ENCODE measurements at regions not wholly inside any gene's neighbourhood (a gene's known extent, or its start where the extent isn't known, plus 50 kb on each side); places are given as distances from the start of the nearest gene placed in this dataset.

DNA sequence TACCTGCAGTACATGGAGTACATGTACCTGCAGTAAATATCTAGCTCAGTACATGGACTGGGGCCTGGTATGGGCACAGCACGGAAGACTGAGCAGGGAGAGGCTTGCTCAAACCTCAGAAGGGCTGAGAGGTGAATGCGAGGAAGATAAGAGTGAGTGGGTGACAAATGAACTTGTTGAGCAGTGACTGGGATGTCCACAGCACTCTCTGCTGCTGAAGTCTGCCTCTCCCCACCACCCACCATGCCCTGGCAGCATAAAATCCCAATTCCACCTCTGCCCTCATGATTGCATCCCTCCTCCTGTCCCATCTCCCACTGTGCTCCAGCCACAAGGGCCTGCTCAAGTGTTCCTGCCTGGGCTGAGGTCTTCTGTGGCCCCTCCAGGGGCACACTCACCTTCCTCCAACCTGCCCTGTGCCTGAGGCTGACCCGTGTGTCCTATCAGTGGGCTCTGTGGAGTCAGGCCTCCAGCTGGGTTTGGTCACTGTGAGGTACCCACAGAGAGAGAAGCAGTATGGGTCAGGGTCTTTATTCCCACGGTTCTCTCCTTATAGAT is 114.2 kb downstream of the FOXD2 start:
- Mint-ChIP-seq H3K27ac (no peak overlapping the region), H3K4me3 (no peak overlapping the region), H3K9me3 (no peaks in the 10 kb centered on the region), H3K4me1 (peaks cover 35% of the 10 kb centered on the region), H3K36me3 (no peaks in the 10 kb centered on the region), H3K27me3 (ENCODE audit: low read depth) (peaks cover 17% of the 10 kb centered on the region)
- DNase-seq (ENCODE audit: low spot score) (no peak), ATAC-seq (no peak)
- TF ChIP-seq, protein P1, sequence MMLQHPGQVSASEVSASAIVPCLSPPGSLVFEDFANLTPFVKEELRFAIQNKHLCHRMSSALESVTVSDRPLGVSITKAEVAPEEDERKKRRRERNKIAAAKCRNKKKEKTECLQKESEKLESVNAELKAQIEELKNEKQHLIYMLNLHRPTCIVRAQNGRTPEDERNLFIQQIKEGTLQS (CRISPR knock-in tag; conservative IDR thresholded peaks at IDR 0.05) = no peak
- TF ChIP-seq, protein P2, sequence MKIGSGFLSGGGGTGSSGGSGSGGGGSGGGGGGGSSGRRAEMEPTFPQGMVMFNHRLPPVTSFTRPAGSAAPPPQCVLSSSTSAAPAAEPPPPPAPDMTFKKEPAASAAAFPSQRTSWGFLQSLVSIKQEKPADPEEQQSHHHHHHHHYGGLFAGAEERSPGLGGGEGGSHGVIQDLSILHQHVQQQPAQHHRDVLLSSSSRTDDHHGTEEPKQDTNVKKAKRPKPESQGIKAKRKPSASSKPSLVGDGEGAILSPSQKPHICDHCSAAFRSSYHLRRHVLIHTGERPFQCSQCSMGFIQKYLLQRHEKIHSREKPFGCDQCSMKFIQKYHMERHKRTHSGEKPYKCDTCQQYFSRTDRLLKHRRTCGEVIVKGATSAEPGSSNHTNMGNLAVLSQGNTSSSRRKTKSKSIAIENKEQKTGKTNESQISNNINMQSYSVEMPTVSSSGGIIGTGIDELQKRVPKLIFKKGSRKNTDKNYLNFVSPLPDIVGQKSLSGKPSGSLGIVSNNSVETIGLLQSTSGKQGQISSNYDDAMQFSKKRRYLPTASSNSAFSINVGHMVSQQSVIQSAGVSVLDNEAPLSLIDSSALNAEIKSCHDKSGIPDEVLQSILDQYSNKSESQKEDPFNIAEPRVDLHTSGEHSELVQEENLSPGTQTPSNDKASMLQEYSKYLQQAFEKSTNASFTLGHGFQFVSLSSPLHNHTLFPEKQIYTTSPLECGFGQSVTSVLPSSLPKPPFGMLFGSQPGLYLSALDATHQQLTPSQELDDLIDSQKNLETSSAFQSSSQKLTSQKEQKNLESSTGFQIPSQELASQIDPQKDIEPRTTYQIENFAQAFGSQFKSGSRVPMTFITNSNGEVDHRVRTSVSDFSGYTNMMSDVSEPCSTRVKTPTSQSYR (CRISPR knock-in tag; IDR thresholded peaks at IDR 0.05) = no peak
- TF ChIP-seq ZNF121 (CRISPR knock-in tag; IDR thresholded peaks at IDR 0.05) (no peak), HMGA2 (CRISPR knock-in tag; IDR thresholded peaks at IDR 0.05) (no peak)
- TF ChIP-seq, protein P3, sequence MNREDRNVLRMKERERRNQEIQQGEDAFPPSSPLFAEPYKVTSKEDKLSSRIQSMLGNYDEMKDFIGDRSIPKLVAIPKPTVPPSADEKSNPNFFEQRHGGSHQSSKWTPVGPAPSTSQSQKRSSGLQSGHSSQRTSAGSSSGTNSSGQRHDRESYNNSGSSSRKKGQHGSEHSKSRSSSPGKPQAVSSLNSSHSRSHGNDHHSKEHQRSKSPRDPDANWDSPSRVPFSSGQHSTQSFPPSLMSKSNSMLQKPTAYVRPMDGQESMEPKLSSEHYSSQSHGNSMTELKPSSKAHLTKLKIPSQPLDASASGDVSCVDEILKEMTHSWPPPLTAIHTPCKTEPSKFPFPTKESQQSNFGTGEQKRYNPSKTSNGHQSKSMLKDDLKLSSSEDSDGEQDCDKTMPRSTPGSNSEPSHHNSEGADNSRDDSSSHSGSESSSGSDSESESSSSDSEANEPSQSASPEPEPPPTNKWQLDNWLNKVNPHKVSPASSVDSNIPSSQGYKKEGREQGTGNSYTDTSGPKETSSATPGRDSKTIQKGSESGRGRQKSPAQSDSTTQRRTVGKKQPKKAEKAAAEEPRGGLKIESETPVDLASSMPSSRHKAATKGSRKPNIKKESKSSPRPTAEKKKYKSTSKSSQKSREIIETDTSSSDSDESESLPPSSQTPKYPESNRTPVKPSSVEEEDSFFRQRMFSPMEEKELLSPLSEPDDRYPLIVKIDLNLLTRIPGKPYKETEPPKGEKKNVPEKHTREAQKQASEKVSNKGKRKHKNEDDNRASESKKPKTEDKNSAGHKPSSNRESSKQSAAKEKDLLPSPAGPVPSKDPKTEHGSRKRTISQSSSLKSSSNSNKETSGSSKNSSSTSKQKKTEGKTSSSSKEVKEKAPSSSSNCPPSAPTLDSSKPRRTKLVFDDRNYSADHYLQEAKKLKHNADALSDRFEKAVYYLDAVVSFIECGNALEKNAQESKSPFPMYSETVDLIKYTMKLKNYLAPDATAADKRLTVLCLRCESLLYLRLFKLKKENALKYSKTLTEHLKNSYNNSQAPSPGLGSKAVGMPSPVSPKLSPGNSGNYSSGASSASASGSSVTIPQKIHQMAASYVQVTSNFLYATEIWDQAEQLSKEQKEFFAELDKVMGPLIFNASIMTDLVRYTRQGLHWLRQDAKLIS (CRISPR knock-in tag; IDR thresholded peaks at IDR 0.05; ENCODE audit: borderline replicate concordance) = no peak
- TF ChIP-seq, protein P4, sequence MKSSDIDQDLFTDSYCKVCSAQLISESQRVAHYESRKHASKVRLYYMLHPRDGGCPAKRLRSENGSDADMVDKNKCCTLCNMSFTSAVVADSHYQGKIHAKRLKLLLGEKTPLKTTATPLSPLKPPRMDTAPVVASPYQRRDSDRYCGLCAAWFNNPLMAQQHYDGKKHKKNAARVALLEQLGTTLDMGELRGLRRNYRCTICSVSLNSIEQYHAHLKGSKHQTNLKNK (CRISPR knock-in tag; IDR thresholded peaks at IDR 0.05) = no peak
- TF ChIP-seq, protein P5, sequence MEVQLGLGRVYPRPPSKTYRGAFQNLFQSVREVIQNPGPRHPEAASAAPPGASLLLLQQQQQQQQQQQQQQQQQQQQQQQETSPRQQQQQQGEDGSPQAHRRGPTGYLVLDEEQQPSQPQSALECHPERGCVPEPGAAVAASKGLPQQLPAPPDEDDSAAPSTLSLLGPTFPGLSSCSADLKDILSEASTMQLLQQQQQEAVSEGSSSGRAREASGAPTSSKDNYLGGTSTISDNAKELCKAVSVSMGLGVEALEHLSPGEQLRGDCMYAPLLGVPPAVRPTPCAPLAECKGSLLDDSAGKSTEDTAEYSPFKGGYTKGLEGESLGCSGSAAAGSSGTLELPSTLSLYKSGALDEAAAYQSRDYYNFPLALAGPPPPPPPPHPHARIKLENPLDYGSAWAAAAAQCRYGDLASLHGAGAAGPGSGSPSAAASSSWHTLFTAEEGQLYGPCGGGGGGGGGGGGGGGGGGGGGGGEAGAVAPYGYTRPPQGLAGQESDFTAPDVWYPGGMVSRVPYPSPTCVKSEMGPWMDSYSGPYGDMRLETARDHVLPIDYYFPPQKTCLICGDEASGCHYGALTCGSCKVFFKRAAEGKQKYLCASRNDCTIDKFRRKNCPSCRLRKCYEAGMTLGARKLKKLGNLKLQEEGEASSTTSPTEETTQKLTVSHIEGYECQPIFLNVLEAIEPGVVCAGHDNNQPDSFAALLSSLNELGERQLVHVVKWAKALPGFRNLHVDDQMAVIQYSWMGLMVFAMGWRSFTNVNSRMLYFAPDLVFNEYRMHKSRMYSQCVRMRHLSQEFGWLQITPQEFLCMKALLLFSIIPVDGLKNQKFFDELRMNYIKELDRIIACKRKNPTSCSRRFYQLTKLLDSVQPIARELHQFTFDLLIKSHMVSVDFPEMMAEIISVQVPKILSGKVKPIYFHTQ (CRISPR knock-in tag; IDR thresholded peaks at IDR 0.05) = no peak
- ChIA-PET CTCF (no interaction called here), POLR2A (no interaction called here)

DNA sequence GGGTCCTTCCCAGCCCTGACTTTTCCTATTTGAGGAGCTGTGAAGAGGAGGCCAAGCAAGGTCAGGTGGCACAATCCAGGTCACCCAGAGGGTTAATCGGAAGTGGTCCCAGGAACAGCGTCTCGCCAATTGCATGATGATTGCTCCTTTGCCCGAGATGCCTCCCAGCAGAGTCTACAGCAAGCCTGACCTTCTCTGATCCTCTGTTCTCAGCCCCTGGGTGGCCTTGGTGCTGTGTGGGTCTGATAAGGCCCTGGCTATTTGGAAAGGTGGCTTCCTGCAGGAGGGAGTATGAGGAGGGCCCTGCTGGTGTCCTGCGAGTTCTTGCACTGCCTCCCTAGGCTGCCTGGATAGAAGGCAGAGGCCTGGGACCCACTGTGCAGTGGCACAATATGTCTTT is 116.2 kb downstream of the FOXD2 start:
- H3K4me3 Mint-ChIP-seq = no peak overlapping the region
- CTCF ChIA-PET = interaction anchor here (1.1 kb wide), 1 partner anchor 38 kb away, joined by 4 read pairs; no protein-coding TSS in a partner anchor
- peaks cover 18% of the 10 kb centered on the region for H3K4me1 Mint-ChIP-seq
- POLR2A ChIA-PET = no interaction called here
- ATAC-seq (no peak), DNase-seq (ENCODE audit: low spot score) (no peak)
- no peak overlapping the region for H3K27ac Mint-ChIP-seq
- peaks cover 20% of the 10 kb centered on the region for H3K27me3 Mint-ChIP-seq (ENCODE audit: low read depth)
- H3K9me3 Mint-ChIP-seq = no peaks in the 10 kb centered on the region
- TF ChIP-seq MXD4 (CRISPR knock-in tag; IDR thresholded peaks at IDR 0.05; ENCODE audit: borderline replicate concordance) = no peak
- TF ChIP-seq SOX15 (CRISPR knock-in tag; IDR thresholded peaks at IDR 0.05) = no peak
- TF ChIP-seq SMAD4 (CRISPR knock-in tag; IDR thresholded peaks at IDR 0.05) = no peak
- TF ChIP-seq FOXJ3 (CRISPR knock-in tag; IDR thresholded peaks at IDR 0.05; ENCODE audit: borderline replicate concordance) = no peak
- no peak for TF ChIP-seq CREM (CRISPR knock-in tag; IDR thresholded peaks at IDR 0.05)
- TF ChIP-seq, protein P2 (CRISPR knock-in tag; IDR thresholded peaks at IDR 0.05) = no peak
- TF ChIP-seq, protein P6, sequence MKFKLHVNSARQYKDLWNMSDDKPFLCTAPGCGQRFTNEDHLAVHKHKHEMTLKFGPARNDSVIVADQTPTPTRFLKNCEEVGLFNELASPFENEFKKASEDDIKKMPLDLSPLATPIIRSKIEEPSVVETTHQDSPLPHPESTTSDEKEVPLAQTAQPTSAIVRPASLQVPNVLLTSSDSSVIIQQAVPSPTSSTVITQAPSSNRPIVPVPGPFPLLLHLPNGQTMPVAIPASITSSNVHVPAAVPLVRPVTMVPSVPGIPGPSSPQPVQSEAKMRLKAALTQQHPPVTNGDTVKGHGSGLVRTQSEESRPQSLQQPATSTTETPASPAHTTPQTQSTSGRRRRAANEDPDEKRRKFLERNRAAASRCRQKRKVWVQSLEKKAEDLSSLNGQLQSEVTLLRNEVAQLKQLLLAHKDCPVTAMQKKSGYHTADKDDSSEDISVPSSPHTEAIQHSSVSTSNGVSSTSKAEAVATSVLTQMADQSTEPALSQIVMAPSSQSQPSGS (CRISPR knock-in tag; IDR thresholded peaks at IDR 0.05; ENCODE audit: borderline replicate concordance, low read depth) = no peak
- TF ChIP-seq, protein P7, sequence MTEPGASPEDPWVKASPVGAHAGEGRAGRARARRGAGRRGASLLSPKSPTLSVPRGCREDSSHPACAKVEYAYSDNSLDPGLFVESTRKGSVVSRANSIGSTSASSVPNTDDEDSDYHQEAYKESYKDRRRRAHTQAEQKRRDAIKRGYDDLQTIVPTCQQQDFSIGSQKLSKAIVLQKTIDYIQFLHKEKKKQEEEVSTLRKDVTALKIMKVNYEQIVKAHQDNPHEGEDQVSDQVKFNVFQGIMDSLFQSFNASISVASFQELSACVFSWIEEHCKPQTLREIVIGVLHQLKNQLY (CRISPR knock-in tag; IDR thresholded peaks at IDR 0.05) = no peak
- H3K36me3 Mint-ChIP-seq = no peaks in the 10 kb centered on the region

Measured in WTC11 (cell line).